K562 (cell line): ENCODE measurements at regions not wholly inside any gene's neighbourhood (a gene's known extent, or its start where the extent isn't known, plus 50 kb on each side); places are given as distances from the start of the nearest gene placed in this dataset.

Source experiments
- ELF4 ChIP-seq: fragments of 450-650 bp; formaldehyde crosslinking; IDR thresholded peaks from 2 replicates; pipeline ENCODE4 v1.4.0; 2022; ENCODE audit warnings: missing genetic modification characterization
- EZH2 ChIP-seq: IDR thresholded peaks from 2 replicates; pipeline ENCODE4 v1.6.1; 2012; ENCODE audit warnings: low read depth, mild to moderate bottlenecking, inconsistent platforms, low read length, borderline replicate concordance
- GABPA ChIP-seq: fragments of 200-800 bp; sonication (Bioruptor generic); conservative IDR thresholded peaks from 2 replicates; pipeline ENCODE4 v1.6.1; 2016; ENCODE audit warnings: low read depth, missing genetic modification characterization, missing compliant biosample characterization
- KDM1A ChIP-seq, 2 experiments: fragments of 450-650 bp; IDR thresholded peaks; 2 replicates each; pipeline ENCODE4 v1.6.1; 2016; ENCODE audit warnings: mild to moderate bottlenecking in 2 of 2
- KLF13 ChIP-seq: fragments of 450-650 bp; IDR thresholded peaks from 2 replicates; pipeline ENCODE4 v1.6.1; 2016; ENCODE audit warnings: missing genetic modification characterization, low read depth, mild to moderate bottlenecking, missing compliant biosample characterization, moderate library complexity, borderline replicate concordance
- MTA3 ChIP-seq: fragments of 450-650 bp; formaldehyde crosslinking; IDR thresholded peaks from 2 replicates; pipeline ENCODE4 v1.6.1; 2017; ENCODE audit warnings: mild to moderate bottlenecking, borderline replicate concordance
- NR1H2 ChIP-seq: sonication (generic); formaldehyde crosslinking; IDR thresholded peaks from 2 replicates; pipeline ENCODE4 v1.4.0; 2020; ENCODE audit warnings: mild to moderate bottlenecking, missing genetic modification reagents
- SMARCC2 ChIP-seq: fragments of 450-650 bp; IDR thresholded peaks from 2 replicates; pipeline ENCODE4 v1.6.1; 2017; ENCODE audit warnings: antibody characterized with exemption, moderate library complexity, mild to moderate bottlenecking, low read depth
- SNIP1 ChIP-seq: fragments of 450-650 bp; IDR thresholded peaks from 2 replicates; pipeline ENCODE4 v1.7.1; 2017; ENCODE audit warnings: low read depth, mild to moderate bottlenecking
- ZC3H11A ChIP-seq: IDR thresholded peaks from 2 replicates; pipeline ENCODE4 v1.6.1; 2012; ENCODE audit warnings: low read depth, low read length, improper control_type of control experiment
- TF ChIP-seq, protein P1 (sequence below): sonication (generic); formaldehyde crosslinking; IDR thresholded peaks from 2 replicates; pipeline ENCODE4 v1.8.0; 2022; ENCODE audit warnings: mild to moderate bottlenecking, missing genetic modification reagents

DNA sequence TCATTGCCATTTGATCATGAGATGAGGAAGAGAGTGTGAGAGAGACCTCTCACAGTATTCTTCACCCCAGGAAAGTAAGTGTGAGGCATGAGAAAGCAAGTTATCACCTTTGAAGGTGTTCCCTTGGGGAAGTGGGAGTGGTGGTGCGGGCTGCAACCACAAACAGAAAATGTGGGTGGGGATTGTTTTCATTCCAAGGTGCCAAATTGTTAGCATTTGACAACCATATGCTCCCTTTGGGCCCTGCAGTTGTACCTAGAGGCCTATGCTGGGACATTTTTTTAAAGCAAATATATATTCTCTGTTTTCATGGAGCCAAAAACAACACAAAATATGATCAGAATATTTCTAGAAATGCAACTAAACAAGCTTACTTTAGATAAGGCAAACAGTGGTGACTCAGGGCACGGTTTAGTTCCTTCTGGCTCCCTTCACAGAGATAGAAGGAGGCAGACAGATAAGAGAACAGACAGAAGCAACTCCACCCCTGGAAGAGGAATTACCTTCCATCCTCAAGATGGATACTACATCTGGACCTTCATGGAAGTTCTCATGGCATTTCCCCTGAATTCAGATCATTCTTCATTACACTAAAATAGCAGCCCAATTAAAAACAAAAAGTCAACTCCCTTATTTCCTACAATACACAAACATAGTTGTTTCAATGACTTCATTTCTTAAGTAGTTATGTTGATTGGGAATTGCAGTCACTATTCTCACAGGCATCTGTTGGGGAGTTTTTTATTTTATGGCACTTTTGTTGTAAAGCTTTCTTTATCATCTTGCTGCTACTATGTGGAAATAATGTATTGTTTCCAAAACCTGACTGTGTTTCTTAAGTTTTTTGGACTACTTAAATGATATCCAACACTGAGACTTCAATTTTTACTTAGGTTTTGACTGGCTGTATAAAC lies 416.6 kb downstream of the PLK2 start:
- TF ChIP-seq GABPA (no peak), ELF4 (CRISPR knock-in tag) (no peak), KDM1A (IDR thresholded peaks at IDR 0.05) (no peak), NR1H2 (no peak), SNIP1 (no peak), ZC3H11A (no peak), EZH2 (no peak), KLF13 (tag) (no peak), MTA3 (no peak), SMARCC2 (0 out of 2 replicates have a peak, but pooled peaks have one; percentile 40)
- TF ChIP-seq, protein P1, sequence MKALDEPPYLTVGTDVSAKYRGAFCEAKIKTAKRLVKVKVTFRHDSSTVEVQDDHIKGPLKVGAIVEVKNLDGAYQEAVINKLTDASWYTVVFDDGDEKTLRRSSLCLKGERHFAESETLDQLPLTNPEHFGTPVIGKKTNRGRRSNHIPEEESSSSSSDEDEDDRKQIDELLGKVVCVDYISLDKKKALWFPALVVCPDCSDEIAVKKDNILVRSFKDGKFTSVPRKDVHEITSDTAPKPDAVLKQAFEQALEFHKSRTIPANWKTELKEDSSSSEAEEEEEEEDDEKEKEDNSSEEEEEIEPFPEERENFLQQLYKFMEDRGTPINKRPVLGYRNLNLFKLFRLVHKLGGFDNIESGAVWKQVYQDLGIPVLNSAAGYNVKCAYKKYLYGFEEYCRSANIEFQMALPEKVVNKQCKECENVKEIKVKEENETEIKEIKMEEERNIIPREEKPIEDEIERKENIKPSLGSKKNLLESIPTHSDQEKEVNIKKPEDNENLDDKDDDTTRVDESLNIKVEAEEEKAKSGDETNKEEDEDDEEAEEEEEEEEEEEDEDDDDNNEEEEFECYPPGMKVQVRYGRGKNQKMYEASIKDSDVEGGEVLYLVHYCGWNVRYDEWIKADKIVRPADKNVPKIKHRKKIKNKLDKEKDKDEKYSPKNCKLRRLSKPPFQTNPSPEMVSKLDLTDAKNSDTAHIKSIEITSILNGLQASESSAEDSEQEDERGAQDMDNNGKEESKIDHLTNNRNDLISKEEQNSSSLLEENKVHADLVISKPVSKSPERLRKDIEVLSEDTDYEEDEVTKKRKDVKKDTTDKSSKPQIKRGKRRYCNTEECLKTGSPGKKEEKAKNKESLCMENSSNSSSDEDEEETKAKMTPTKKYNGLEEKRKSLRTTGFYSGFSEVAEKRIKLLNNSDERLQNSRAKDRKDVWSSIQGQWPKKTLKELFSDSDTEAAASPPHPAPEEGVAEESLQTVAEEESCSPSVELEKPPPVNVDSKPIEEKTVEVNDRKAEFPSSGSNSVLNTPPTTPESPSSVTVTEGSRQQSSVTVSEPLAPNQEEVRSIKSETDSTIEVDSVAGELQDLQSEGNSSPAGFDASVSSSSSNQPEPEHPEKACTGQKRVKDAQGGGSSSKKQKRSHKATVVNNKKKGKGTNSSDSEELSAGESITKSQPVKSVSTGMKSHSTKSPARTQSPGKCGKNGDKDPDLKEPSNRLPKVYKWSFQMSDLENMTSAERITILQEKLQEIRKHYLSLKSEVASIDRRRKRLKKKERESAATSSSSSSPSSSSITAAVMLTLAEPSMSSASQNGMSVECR (CRISPR knock-in tag): no peak
